ENCODE measurements at regions not wholly inside any gene's neighbourhood (a gene's known extent, or its start where the extent isn't known, plus 50 kb on each side); places are given as distances from the start of the nearest gene placed in this dataset.

DNA sequence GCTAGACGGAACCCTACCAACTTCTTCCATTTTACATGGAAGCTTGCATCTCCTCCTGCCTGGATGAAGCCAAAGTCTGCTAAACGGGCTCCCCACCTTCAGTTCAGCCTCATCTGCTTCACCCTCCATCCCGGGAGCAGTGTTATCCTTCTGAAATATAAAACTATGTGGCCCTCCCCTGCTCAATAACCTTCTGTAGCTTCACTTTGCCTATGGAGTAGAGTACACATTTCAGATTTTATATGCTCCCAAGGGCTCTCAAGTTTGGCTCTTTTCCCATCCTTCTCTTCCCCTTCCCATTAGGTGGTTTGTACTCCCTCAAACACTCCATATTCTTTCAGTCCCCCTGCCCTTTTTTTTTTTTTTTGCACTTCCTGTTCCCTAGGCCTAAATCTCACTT lies 115.9 kb upstream of the RAI2 start:
- TF ChIP-seq, protein P1, sequence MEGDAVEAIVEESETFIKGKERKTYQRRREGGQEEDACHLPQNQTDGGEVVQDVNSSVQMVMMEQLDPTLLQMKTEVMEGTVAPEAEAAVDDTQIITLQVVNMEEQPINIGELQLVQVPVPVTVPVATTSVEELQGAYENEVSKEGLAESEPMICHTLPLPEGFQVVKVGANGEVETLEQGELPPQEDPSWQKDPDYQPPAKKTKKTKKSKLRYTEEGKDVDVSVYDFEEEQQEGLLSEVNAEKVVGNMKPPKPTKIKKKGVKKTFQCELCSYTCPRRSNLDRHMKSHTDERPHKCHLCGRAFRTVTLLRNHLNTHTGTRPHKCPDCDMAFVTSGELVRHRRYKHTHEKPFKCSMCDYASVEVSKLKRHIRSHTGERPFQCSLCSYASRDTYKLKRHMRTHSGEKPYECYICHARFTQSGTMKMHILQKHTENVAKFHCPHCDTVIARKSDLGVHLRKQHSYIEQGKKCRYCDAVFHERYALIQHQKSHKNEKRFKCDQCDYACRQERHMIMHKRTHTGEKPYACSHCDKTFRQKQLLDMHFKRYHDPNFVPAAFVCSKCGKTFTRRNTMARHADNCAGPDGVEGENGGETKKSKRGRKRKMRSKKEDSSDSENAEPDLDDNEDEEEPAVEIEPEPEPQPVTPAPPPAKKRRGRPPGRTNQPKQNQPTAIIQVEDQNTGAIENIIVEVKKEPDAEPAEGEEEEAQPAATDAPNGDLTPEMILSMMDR (IDR thresholded peaks at IDR 0.05; ENCODE audit: low read length), result no peak
- TF ChIP-seq EZH2 (IDR thresholded peaks at IDR 0.05; ENCODE audit: borderline replicate concordance, low read length), result no peak

Measured in OCI-LY1 (cell line).